HCT116 (cell line): ENCODE measurements at regions not wholly inside any gene's neighbourhood (a gene's known extent, or its start where the extent isn't known, plus 50 kb on each side); places are given as distances from the start of the nearest gene placed in this dataset.

Experiments
- ATAC-seq: fragments of 200-7000 bp; cut with Tn5 transposase; 2 replicates; pipeline ENCODE4 v1.9.1; 2020; ENCODE audit warnings: mild to moderate bottlenecking, moderate library complexity
- BruUV-seq: library from RNA; stranded (reverse); fragments of 400-500 nt; replicated peaks from 2 replicates; lab custom pipeline; 2021; lab: Mats Ljungman, UMichigan
- CTCF ChIA-PET: fragments of 300-600 bp; sonication (Branson Sonifier 250); formaldehyde crosslinking; loops from one replicate; lab custom pipeline; 2021; ENCODE audit warnings: antibody characterized with exemption; lab: Charles Lee
- POLR2A ChIA-PET: fragments of 300-600, 350-600 bp; sonication (Branson Sonifier 250); formaldehyde crosslinking; loops from one replicate; lab custom pipeline; 2021; ENCODE audit warnings: antibody characterized with exemption; lab: Charles Lee
- RAD21 ChIA-PET, 2 experiments: fragments of 300-600 bp; sonication (Branson Sonifier 250); formaldehyde crosslinking; loops; one replicate each; lab custom pipeline; 2023; ENCODE audit warnings: low total read pairs in 2 of 2; ENCODE audit not compliant: uncharacterized antibody in 2 of 2, unreplicated experiment in 2 of 2, low non-redundant PET in 1 of 2; lab: Charles Lee
- DNase-seq: peaks from one replicate; pipeline ENCODE4 v3.0.0-alpha.2; 2010; ENCODE audit warnings: low read depth, low spot score
- H2AFZ ChIP-seq: fragments of 200-600 bp; shearing (Covaris generic), sonication (generic); 2 replicates; pipeline ENCODE4 v1.6.1; 2017; ENCODE audit warnings: low read depth, mixed run types, mixed read lengths, antibody characterized with exemption, low read length; ENCODE audit not compliant: poor library complexity, severe bottlenecking
- H3K27ac ChIP-seq: 2 replicates; pipeline ENCODE4 v1.5.1; 2012; ENCODE audit warnings: low read depth, low read length
- H3K27me3 ChIP-seq: fragments of 200-600 bp; sonication (generic); 2 replicates; pipeline ENCODE4 v1.6.1; 2016; ENCODE audit warnings: mixed run types, low read length, mixed read lengths; ENCODE audit not compliant: insufficient read depth
- H3K36me3 ChIP-seq, 2 experiments: fragments of 200-500 bp in 1 of 2; fragments of 200-600 bp in 1 of 2; sonication (Bioruptor generic) in 1 of 2; sonication (generic) in 1 of 2; 2 replicates each; pipeline versions ENCODE4 v1.5.1 to v1.6.1; 2014 to 2016; ENCODE audit warnings: low read length in 2 of 2, inconsistent platforms in 1 of 2, mixed read lengths in 1 of 2, mixed run types in 1 of 2; ENCODE audit not compliant: insufficient read depth in 2 of 2, control insufficient read depth in 1 of 2
- H3K4me1 ChIP-seq, 2 experiments: fragments of 200-600 bp in 1 of 2; sonication (generic) in 1 of 2; 2 replicates each; pipeline versions ENCODE4 v1.5.1 to v1.6.1; 2012 to 2017; ENCODE audit warnings: low read length in 2 of 2, inconsistent platforms in 1 of 2, mild to moderate bottlenecking in 1 of 2, mixed read lengths in 1 of 2, mixed run types in 1 of 2, moderate library complexity in 1 of 2; ENCODE audit not compliant: insufficient read depth in 2 of 2, control insufficient read depth in 1 of 2
- H3K4me2 ChIP-seq: fragments of 200-600 bp; sonication (generic); 2 replicates; pipeline ENCODE4 v1.6.1; 2017; ENCODE audit warnings: mixed run types, low read length, mixed read lengths
- H3K4me3 ChIP-seq, 2 experiments: fragments of 200-600 bp in 1 of 2; sonication (generic) in 1 of 2; replicated peaks in 1 of 2; 2 replicates each; pipeline ENCODE4 v1.5.1; 2011 to 2016; ENCODE audit warnings: low read length in 2 of 2, control low read depth in 1 of 2, low read depth in 1 of 2, mild to moderate bottlenecking in 1 of 2, mixed read lengths in 1 of 2, mixed run types in 1 of 2
- H3K79me2 ChIP-seq: fragments of 200-600 bp; sonication (generic); 2 replicates; pipeline ENCODE4 v1.6.1; 2017; ENCODE audit warnings: mild to moderate bottlenecking, mixed run types, low read length, moderate library complexity, mixed read lengths; ENCODE audit not compliant: insufficient read depth
- H3K9ac ChIP-seq: fragments of 200-600 bp; sonication (generic); 2 replicates; pipeline ENCODE4 v1.6.1; 2016; ENCODE audit warnings: low read length, mixed read lengths
- H3K9me2 ChIP-seq: fragments of 200-600 bp; sonication (generic), shearing (Covaris generic); 2 replicates; pipeline ENCODE4 v1.6.1; 2017; ENCODE audit warnings: mixed run types, mild to moderate bottlenecking, moderate library complexity; ENCODE audit not compliant: insufficient read depth
- H3K9me3 ChIP-seq, 2 experiments: fragments of 200-500 bp in 1 of 2; fragments of 200-600 bp in 1 of 2; sonication (Bioruptor generic) in 1 of 2; sonication (generic) in 1 of 2; 2 replicates each; pipeline ENCODE4 v1.6.1; 2014 to 2017; ENCODE audit warnings: low read length in 2 of 2, mixed read lengths in 2 of 2, inconsistent platforms in 1 of 2, low read depth in 1 of 2, mild to moderate bottlenecking in 1 of 2, mixed run types in 1 of 2, moderate library complexity in 1 of 2; ENCODE audit not compliant: control insufficient read depth in 1 of 2, insufficient read depth in 1 of 2
- H4K20me1 ChIP-seq: fragments of 200-600 bp; sonication (generic), shearing (Covaris generic); 2 replicates; pipeline ENCODE4 v1.6.1; 2017; ENCODE audit warnings: mixed run types, mild to moderate bottlenecking, moderate library complexity; ENCODE audit not compliant: insufficient read depth
- ATF3 ChIP-seq: IDR thresholded peaks from 2 replicates; pipeline ENCODE4 v1.6.1; 2012
- CBX3 ChIP-seq: IDR thresholded peaks from 2 replicates; pipeline ENCODE4 v1.6.1; 2012; ENCODE audit warnings: low read depth
- CEBPB ChIP-seq: IDR thresholded peaks from 2 replicates; pipeline ENCODE4 v1.6.1; 2012; ENCODE audit warnings: low read depth
- CTCF ChIP-seq, 3 experiments: fragments of 200-600 bp in 1 of 3; sonication (generic) in 1 of 3; IDR thresholded peaks in 2 of 3; conservative IDR thresholded peaks in 1 of 3; 2 replicates each; pipeline ENCODE4 v1.5.1; 2012 to 2017; ENCODE audit warnings: low read depth in 2 of 3, low read length in 2 of 3, antibody characterized with exemption in 1 of 3, borderline replicate concordance in 1 of 3, control low read depth in 1 of 3, mild to moderate bottlenecking in 1 of 3, mixed read lengths in 1 of 3, mixed run types in 1 of 3, moderate library complexity in 1 of 3; ENCODE audit not compliant: insufficient read depth in 1 of 3
- EGR1 ChIP-seq: IDR thresholded peaks from 2 replicates; pipeline ENCODE4 v1.6.1; 2012; ENCODE audit warnings: low read depth
- ELF1 ChIP-seq: IDR thresholded peaks from 2 replicates; pipeline ENCODE4 v1.6.1; 2012; ENCODE audit warnings: low read depth, borderline replicate concordance
- MAX ChIP-seq: IDR thresholded peaks from 2 replicates; pipeline ENCODE4 v1.6.1; 2012
- POLR2A ChIP-seq: IDR thresholded peaks from 2 replicates; pipeline ENCODE4 v1.7.0; 2011; ENCODE audit warnings: borderline replicate concordance; ENCODE audit not compliant: insufficient read depth, insufficient read length; ENCODE audit errors: extremely low read depth
- RAD21 ChIP-seq: IDR thresholded peaks from 2 replicates; pipeline ENCODE4 v1.6.1; 2012; ENCODE audit warnings: low read depth, mild to moderate bottlenecking
- SIN3A ChIP-seq: IDR thresholded peaks from 2 replicates; pipeline ENCODE4 v1.6.1; 2012; ENCODE audit warnings: low read depth
- SP1 ChIP-seq: IDR thresholded peaks from 2 replicates; pipeline ENCODE4 v1.6.1; 2012; ENCODE audit warnings: low read depth
- TCF7L2 ChIP-seq: IDR thresholded peaks from 2 replicates; pipeline ENCODE4 v1.7.0; 2011; ENCODE audit warnings: borderline replicate concordance, inconsistent platforms; ENCODE audit not compliant: insufficient read depth, insufficient read length; ENCODE audit errors: extremely low read depth
- ZBTB33 ChIP-seq: IDR thresholded peaks from 2 replicates; pipeline ENCODE4 v1.6.1; 2011; ENCODE audit warnings: mild to moderate bottlenecking, low read length, moderate library complexity; ENCODE audit not compliant: insufficient replicate concordance; ENCODE audit errors: extremely low read depth
- intact Hi-C: fragments of 100-400 bp; cut with micrococcal nuclease; formaldehyde crosslinking; loops from 2 replicates; pipeline ENCODE4 v1.10.0; 2022

GRCh38 chr11:8808226-8808585 is 102.8 kb upstream of the AKIP1 start:
- Histone ChIP-seq H3K9ac (no peak overlapping the region), H3K79me2 (no peaks in the 10 kb centered on the region), H3K9me2 (no peaks in the 10 kb centered on the region), H2AFZ (no peak overlapping the region), H3K27ac (no peak overlapping the region), H3K4me1 (peaks cover 0 to 2% of the 10 kb centered on the region in 2 experiments; a peak in 2 of 4 replicates), H3K9me3 (no peaks in the 10 kb centered on the region), H3K27me3 (no peaks in the 10 kb centered on the region), H4K20me1 (no peaks in the 10 kb centered on the region), H3K4me3 (no peak overlapping the region), H3K4me2 (no peak overlapping the region), H3K36me3 (no peaks in the 10 kb centered on the region)
- no peak for ATAC-seq
- RAD21 ChIA-PET, result no interaction called here
- no TSS peak for BruUV-seq
- POLR2A ChIA-PET, result no interaction called here
- DNase-seq, result no peak
- CTCF ChIA-PET, result no interaction called here
- no peak for TF ChIP-seq ELF1
- no peak for TF ChIP-seq SP1
- no peak for TF ChIP-seq POLR2A
- intact Hi-C loops, result no loop called here

GRCh38 chr11:8809241-8809938 is 101.6 kb upstream of the AKIP1 start:
- Histone ChIP-seq H2AFZ (no peak overlapping the region), H3K9me2 (no peaks in the 10 kb centered on the region), H3K4me1 (peaks cover 0 to 14% of the 10 kb centered on the region in 2 experiments; a peak in 3 of 4 replicates), H3K79me2 (no peaks in the 10 kb centered on the region), H3K27ac (no peak overlapping the region), H3K9me3 (no peaks in the 10 kb centered on the region), H3K4me2 (no peak overlapping the region), H3K4me3 (no peak overlapping the region), H3K27me3 (no peaks in the 10 kb centered on the region), H3K9ac (no peak overlapping the region), H3K36me3 (no peaks in the 10 kb centered on the region), H4K20me1 (no peaks in the 10 kb centered on the region)
- POLR2A ChIA-PET, result interaction anchor here (0.7 kb wide), 1 partner anchor 89 kb away, joined by 3 read pairs; no protein-coding TSS in a partner anchor
- intact Hi-C loops, result no loop called here
- CTCF ChIA-PET, result no interaction called here
- BruUV-seq, result no TSS peak
- ATAC-seq (no peak), DNase-seq (no peak)
- RAD21 ChIA-PET, result no interaction called here
- no peak for TF ChIP-seq ELF1
- no peak for TF ChIP-seq EGR1
- TF ChIP-seq RAD21, result no peak
- TF ChIP-seq SIN3A, result no peak
- no peak for TF ChIP-seq ATF3
- no peak for TF ChIP-seq ZBTB33
- TF ChIP-seq CBX3, result no peak
- TF ChIP-seq CTCF (IDR thresholded peaks at IDR 0.05 in 2 of 3, conservative IDR thresholded peaks at IDR 0.05 in 1 of 3; ENCODE audit: borderline replicate concordance in 1 of 3, insufficient read depth in 1 of 3, low read depth in 2 of 3, low read length in 2 of 3), result no peak
- no peak for TF ChIP-seq SP1
- no peak for TF ChIP-seq MAX
- TF ChIP-seq TCF7L2, result no peak
- no peak for TF ChIP-seq CEBPB
